Endothelial cell (in vitro differentiated cells): ENCODE measurements at regions not wholly inside any gene's neighbourhood (a gene's known extent, or its start where the extent isn't known, plus 50 kb on each side); places are given as distances from the start of the nearest gene placed in this dataset.

ENCODE experiments used
- DNase-seq: peaks from one replicate; pipeline ENCODE4 v3.0.0; 2021; ENCODE audit warnings: low spot score
- H3K27ac Mint-ChIP-seq: one replicate; pipeline ENCODE4 v1.8.0; 2021; ENCODE audit warnings: mixed read lengths, inconsistent platforms; ENCODE audit not compliant: unreplicated experiment
- H3K27me3 Mint-ChIP-seq: one replicate; pipeline ENCODE4 v1.8.0; 2021; ENCODE audit warnings: mild to moderate bottlenecking, moderate library complexity, mixed read lengths, inconsistent platforms; ENCODE audit not compliant: unreplicated experiment
- H3K36me3 Mint-ChIP-seq: one replicate; pipeline ENCODE4 v1.8.0; 2021; ENCODE audit warnings: mild to moderate bottlenecking, low read depth, mixed read lengths, inconsistent platforms; ENCODE audit not compliant: unreplicated experiment
- H3K4me1 Mint-ChIP-seq: one replicate; pipeline ENCODE4 v1.8.0; 2021; ENCODE audit warnings: mild to moderate bottlenecking, mixed read lengths, inconsistent platforms; ENCODE audit not compliant: unreplicated experiment
- H3K4me3 Mint-ChIP-seq: one replicate; pipeline ENCODE4 v1.8.0; 2021; ENCODE audit warnings: mild to moderate bottlenecking, mixed read lengths, inconsistent platforms; ENCODE audit not compliant: unreplicated experiment
- H3K9me3 Mint-ChIP-seq: one replicate; pipeline ENCODE4 v1.8.0; 2021; ENCODE audit warnings: mixed read lengths, inconsistent platforms; ENCODE audit not compliant: unreplicated experiment
- TF ChIP-seq, protein P1 (sequence below): fragments of 200-600 bp; sonication (generic); IDR thresholded peaks from one replicate; pipeline ENCODE4 v1.5.0; 2021; ENCODE audit warnings: antibody characterized with exemption; ENCODE audit not compliant: unreplicated experiment

DNA sequence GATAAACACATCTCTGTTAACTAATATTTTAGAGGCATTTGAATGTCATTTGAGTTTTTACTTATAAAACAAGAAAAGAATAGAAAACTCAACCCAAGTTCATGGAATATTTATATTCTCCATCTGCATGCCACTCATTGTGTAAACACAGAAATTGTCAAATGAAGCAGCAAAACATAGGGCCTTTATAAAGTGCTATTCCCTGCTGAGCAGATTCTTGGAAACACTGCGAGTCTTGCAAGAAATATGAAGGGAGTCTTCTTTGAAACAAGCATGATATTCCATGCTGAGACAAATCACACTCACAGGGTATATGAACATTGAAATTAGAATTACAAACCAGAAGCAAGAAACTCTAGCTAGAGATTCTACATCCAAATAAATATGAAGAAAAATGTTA lies 655.8 kb downstream of the BRINP3 start:
- Mint-ChIP-seq H3K9me3 (no peaks in the 10 kb centered on the region), H3K27me3 (no peaks in the 10 kb centered on the region), H3K27ac (no peak overlapping the region), H3K4me1 (no peaks in the 10 kb centered on the region), H3K4me3 (no peak overlapping the region), H3K36me3 (no peaks in the 10 kb centered on the region)
- TF ChIP-seq, protein P1, sequence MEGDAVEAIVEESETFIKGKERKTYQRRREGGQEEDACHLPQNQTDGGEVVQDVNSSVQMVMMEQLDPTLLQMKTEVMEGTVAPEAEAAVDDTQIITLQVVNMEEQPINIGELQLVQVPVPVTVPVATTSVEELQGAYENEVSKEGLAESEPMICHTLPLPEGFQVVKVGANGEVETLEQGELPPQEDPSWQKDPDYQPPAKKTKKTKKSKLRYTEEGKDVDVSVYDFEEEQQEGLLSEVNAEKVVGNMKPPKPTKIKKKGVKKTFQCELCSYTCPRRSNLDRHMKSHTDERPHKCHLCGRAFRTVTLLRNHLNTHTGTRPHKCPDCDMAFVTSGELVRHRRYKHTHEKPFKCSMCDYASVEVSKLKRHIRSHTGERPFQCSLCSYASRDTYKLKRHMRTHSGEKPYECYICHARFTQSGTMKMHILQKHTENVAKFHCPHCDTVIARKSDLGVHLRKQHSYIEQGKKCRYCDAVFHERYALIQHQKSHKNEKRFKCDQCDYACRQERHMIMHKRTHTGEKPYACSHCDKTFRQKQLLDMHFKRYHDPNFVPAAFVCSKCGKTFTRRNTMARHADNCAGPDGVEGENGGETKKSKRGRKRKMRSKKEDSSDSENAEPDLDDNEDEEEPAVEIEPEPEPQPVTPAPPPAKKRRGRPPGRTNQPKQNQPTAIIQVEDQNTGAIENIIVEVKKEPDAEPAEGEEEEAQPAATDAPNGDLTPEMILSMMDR: no peak
- no peak for DNase-seq

DNA sequence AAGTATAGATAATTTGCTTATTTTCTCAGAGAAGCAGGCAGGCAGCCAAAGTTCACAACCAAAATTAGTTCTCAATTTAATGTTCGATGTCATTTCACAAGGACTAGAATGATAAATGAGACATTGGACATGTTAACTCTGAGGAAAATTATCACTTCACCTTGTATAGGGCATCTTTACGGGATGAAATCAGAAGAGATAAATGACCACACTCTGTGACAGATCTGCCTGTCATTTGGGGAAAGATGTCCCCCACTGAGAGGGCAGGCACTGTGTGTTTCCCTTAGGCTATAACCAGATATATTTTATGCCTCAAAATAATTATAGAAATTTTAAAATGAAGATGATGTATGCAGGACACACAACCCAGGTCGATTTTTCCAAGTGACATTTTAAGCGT lies 642.9 kb downstream of the BRINP3 start:
- Mint-ChIP-seq H3K27ac (no peak overlapping the region), H3K4me1 (no peaks in the 10 kb centered on the region), H3K36me3 (no peaks in the 10 kb centered on the region), H3K9me3 (no peaks in the 10 kb centered on the region), H3K27me3 (no peaks in the 10 kb centered on the region), H3K4me3 (no peak overlapping the region)
- TF ChIP-seq, protein P1: no peak
- DNase-seq: no peak

DNA sequence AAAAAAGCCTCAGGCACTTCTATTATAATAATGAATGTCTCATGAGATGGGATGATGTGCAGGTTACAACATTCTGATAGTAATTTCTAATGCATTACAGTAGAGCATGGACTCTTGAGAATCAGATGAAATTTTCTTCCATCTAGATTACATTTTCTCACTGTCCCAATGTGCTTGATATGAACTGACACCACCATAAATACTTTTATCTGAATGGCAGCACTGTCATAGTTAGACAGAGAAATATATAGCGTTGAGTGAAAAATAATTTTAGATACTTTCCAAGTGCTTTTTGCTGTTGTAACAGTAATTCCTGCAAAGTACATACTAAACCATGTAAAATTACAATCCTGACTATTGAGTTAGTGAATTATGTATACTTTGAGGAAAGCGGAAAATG lies 630.1 kb downstream of the BRINP3 start:
- Mint-ChIP-seq H3K9me3 (no peaks in the 10 kb centered on the region), H3K27me3 (no peaks in the 10 kb centered on the region), H3K27ac (no peak overlapping the region), H3K36me3 (no peaks in the 10 kb centered on the region), H3K4me3 (no peak overlapping the region), H3K4me1 (no peaks in the 10 kb centered on the region)
- TF ChIP-seq, protein P1: no peak
- no peak for DNase-seq

DNA sequence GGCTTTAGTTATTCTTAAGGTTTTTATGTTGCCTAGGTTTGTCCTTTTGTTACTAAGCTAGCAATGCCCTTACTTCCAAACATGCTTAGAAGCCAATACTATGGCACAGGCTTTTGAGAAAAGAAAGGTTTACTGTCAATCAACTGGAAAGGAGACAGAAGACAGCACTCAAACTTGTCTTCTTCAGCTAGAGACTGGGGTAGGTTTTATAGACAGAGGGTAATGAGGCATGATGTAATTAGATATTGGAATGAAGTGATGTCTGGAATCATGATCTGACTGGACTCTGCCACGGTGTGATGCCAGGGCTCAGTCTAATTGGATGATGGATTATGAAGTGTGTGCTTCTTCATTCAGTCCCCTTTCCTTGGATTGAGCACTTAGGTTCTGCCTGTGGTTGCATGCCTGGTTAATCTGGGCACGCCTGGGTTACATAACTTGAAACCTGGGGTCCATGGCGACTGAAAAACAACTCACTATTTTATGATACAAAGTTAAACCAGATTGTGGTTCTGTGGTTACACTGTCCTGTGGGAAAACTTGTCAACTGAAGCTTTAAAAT lies 625.8 kb downstream of the BRINP3 start:
- Mint-ChIP-seq H3K36me3 (no peaks in the 10 kb centered on the region), H3K4me1 (no peaks in the 10 kb centered on the region), H3K27me3 (no peaks in the 10 kb centered on the region), H3K4me3 (no peak overlapping the region), H3K27ac (no peak overlapping the region), H3K9me3 (no peaks in the 10 kb centered on the region)
- TF ChIP-seq, protein P1: no peak
- DNase-seq: no peak

DNA sequence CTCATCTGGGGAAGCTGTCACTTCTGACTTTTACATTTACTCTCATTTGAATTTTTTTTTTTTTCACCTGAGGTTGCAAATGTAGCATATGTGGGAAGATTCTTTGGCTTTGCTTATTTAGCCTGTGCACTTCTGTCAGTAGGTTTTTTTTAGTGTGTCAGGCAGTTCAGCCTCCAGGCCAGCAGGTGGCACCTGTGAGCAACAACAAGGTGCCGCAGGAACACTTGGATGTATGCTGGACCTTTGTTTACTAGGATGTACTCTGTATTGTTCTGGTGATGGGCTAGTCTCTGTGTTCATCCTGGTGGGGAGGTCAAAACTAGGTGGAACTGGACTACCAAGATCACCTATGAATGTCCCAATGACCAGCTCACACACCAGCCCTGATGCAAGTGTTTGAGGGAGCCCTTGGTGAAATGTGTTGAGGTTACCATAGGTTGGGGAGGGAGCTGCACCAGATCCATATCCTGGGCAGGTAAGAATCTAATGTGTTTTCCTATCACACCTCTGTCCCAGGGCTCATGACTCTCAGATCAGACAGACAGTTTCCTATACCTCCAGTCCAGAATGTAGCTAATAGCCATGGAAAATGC lies 618.2 kb downstream of the BRINP3 start:
- Mint-ChIP-seq H3K4me1 (no peaks in the 10 kb centered on the region), H3K36me3 (no peaks in the 10 kb centered on the region), H3K27me3 (peaks cover 5% of the 10 kb centered on the region), H3K9me3 (peaks cover 4% of the 10 kb centered on the region), H3K4me3 (no peak overlapping the region), H3K27ac (no peak overlapping the region)
- DNase-seq: peak; percentile 14
- TF ChIP-seq, protein P1: peak; percentile 78
